Mesodermal cell (in vitro differentiated cells): ENCODE measurements at regions not wholly inside any gene's neighbourhood (a gene's known extent, or its start where the extent isn't known, plus 50 kb on each side); places are given as distances from the start of the nearest gene placed in this dataset.

Experiments used
- H3K27ac ChIP-seq: 2 replicates; pipeline ENCODE4 v1.7.0; 2013; ENCODE audit warnings: mild to moderate bottlenecking, low read depth, low read length, moderate library complexity; ENCODE audit not compliant: severe bottlenecking
- H3K36me3 ChIP-seq: 2 replicates; pipeline ENCODE4 v1.7.1; 2013; ENCODE audit warnings: mild to moderate bottlenecking, low read length, moderate library complexity; ENCODE audit not compliant: control insufficient read depth, insufficient read depth
- H3K4me1 ChIP-seq: one replicate; pipeline ENCODE4 v1.7.1; 2013; ENCODE audit warnings: mild to moderate bottlenecking, low read length; ENCODE audit not compliant: insufficient read depth, control insufficient read depth, poor library complexity, severe bottlenecking
- H3K4me3 ChIP-seq: 2 replicates; pipeline ENCODE4 v1.7.0; 2013; ENCODE audit warnings: low read length, control low read depth, mild to moderate bottlenecking; ENCODE audit not compliant: insufficient read depth, poor library complexity, severe bottlenecking; ENCODE audit errors: extremely low read depth
- H3K9me3 ChIP-seq: 2 replicates; pipeline ENCODE4 v1.7.1; 2013; ENCODE audit warnings: mild to moderate bottlenecking, low read length, moderate library complexity; ENCODE audit not compliant: control insufficient read depth
- WGBS, 2 experiments: methylation state at CpG; one replicate each; pipeline ENCODE4 v1.1.5; 2013; ENCODE audit warnings: missing lambda C conversion rate in 2 of 2; ENCODE audit not compliant: insufficient coverage in 2 of 2; 5-methylcytosine and 5-hydroxymethylcytosine counted together

- WGBS, 2 experiments, result 77 to 86% methylated on average over 7 of the region's 7 CpGs
- H3K4me3 ChIP-seq, result no peak overlapping the region
- H3K27ac ChIP-seq, result no peak overlapping the region
- H3K36me3 ChIP-seq, result no peaks in the 10 kb centered on the region
- no peaks in the 10 kb centered on the region for H3K9me3 ChIP-seq
- H3K4me1 ChIP-seq, result no peaks in the 10 kb centered on the region
These were observed 671.5 kb downstream of the DHX35 start for GRCh38 chr20:39633689-39634088.

- Histone ChIP-seq H3K4me1 (no peaks in the 10 kb centered on the region), H3K4me3 (no peak overlapping the region), H3K9me3 (no peaks in the 10 kb centered on the region), H3K36me3 (no peaks in the 10 kb centered on the region), H3K27ac (no peak overlapping the region)
These were observed 670.6 kb downstream of the DHX35 start for GRCh38 chr20:39632757-39633156.

- Histone ChIP-seq H3K36me3 (no peaks in the 10 kb centered on the region), H3K9me3 (no peaks in the 10 kb centered on the region), H3K4me1 (no peaks in the 10 kb centered on the region), H3K4me3 (no peak overlapping the region), H3K27ac (no peak overlapping the region)
These were observed 670.0 kb downstream of the DHX35 start for GRCh38 chr20:39632176-39632575.

GRCh38 chr20:39631557-39631956, 669.4 kb downstream of the DHX35 start:
- Histone ChIP-seq H3K4me1 (no peaks in the 10 kb centered on the region), H3K36me3 (no peaks in the 10 kb centered on the region), H3K4me3 (no peak overlapping the region), H3K27ac (no peak overlapping the region), H3K9me3 (no peaks in the 10 kb centered on the region)

GRCh38 chr20:39630215-39630908, 668.2 kb downstream of the DHX35 start:
- no peak overlapping the region for H3K27ac ChIP-seq
- 83% methylated on average over 2 to 3 of the region's 4 CpGs for WGBS, 2 experiments
- H3K4me3 ChIP-seq, result no peak overlapping the region
- no peaks in the 10 kb centered on the region for H3K9me3 ChIP-seq
- no peaks in the 10 kb centered on the region for H3K36me3 ChIP-seq
- H3K4me1 ChIP-seq, result no peaks in the 10 kb centered on the region

- Histone ChIP-seq H3K27ac (no peak overlapping the region), H3K4me1 (no peaks in the 10 kb centered on the region), H3K9me3 (no peaks in the 10 kb centered on the region), H3K36me3 (no peaks in the 10 kb centered on the region), H3K4me3 (no peak overlapping the region)
- WGBS, 2 experiments, result no CpG with 5 or more reads among the region's 1 CpG
These were observed 665.6 kb downstream of the DHX35 start for GRCh38 chr20:39627765-39628164.

GRCh38 chr20:39624316-39624715, 662.2 kb downstream of the DHX35 start:
- WGBS, 2 experiments, result 60% methylated on average over 1 of the region's 1 CpG; no CpG with 5 or more reads in 1 of the 2 experiments
- no peaks in the 10 kb centered on the region for H3K36me3 ChIP-seq
- H3K27ac ChIP-seq, result no peak overlapping the region
- H3K4me3 ChIP-seq, result no peak overlapping the region
- no peaks in the 10 kb centered on the region for H3K9me3 ChIP-seq
- no peaks in the 10 kb centered on the region for H3K4me1 ChIP-seq

GRCh38 chr20:39623584-39624234, 661.6 kb downstream of the DHX35 start:
- H3K4me1 ChIP-seq, result no peaks in the 10 kb centered on the region
- H3K36me3 ChIP-seq, result no peaks in the 10 kb centered on the region
- H3K9me3 ChIP-seq, result no peaks in the 10 kb centered on the region
- no peak overlapping the region for H3K27ac ChIP-seq
- H3K4me3 ChIP-seq, result no peak overlapping the region
- WGBS, 2 experiments, result 55 to 63% methylated on average over 2 of the region's 2 CpGs

GRCh38 chr20:39619271-39619785, 657.2 kb downstream of the DHX35 start:
- no peaks in the 10 kb centered on the region for H3K36me3 ChIP-seq
- no peak overlapping the region for H3K4me3 ChIP-seq
- no peaks in the 10 kb centered on the region for H3K4me1 ChIP-seq
- H3K27ac ChIP-seq, result no peak overlapping the region
- H3K9me3 ChIP-seq, result no peaks in the 10 kb centered on the region
- no CpG with 5 or more reads among the region's 1 CpG for WGBS, 2 experiments

- H3K4me3 ChIP-seq, result no peak overlapping the region
- H3K27ac ChIP-seq, result no peak overlapping the region
- H3K4me1 ChIP-seq, result no peaks in the 10 kb centered on the region
- peaks cover 5% of the 10 kb centered on the region for H3K9me3 ChIP-seq
- WGBS, 2 experiments, result 0 to 60% methylated on average over 1 of the region's 3 CpGs
- no peaks in the 10 kb centered on the region for H3K36me3 ChIP-seq
These were observed 649.8 kb downstream of the DHX35 start for GRCh38 chr20:39611901-39612300.

- no peak overlapping the region for H3K27ac ChIP-seq
- H3K4me1 ChIP-seq, result no peaks in the 10 kb centered on the region
- H3K4me3 ChIP-seq, result no peak overlapping the region
- H3K36me3 ChIP-seq, result no peaks in the 10 kb centered on the region
- H3K9me3 ChIP-seq, result peaks cover 5% of the 10 kb centered on the region
- 40 to 80% methylated on average over 1 of the region's 1 CpG for WGBS, 2 experiments
These were observed 645.0 kb downstream of the DHX35 start for GRCh38 chr20:39607141-39607540.
